ENCODE measurements at regions not wholly inside any gene's neighbourhood (a gene's known extent, or its start where the extent isn't known, plus 50 kb on each side); places are given as distances from the start of the nearest gene placed in this dataset.

DNA sequence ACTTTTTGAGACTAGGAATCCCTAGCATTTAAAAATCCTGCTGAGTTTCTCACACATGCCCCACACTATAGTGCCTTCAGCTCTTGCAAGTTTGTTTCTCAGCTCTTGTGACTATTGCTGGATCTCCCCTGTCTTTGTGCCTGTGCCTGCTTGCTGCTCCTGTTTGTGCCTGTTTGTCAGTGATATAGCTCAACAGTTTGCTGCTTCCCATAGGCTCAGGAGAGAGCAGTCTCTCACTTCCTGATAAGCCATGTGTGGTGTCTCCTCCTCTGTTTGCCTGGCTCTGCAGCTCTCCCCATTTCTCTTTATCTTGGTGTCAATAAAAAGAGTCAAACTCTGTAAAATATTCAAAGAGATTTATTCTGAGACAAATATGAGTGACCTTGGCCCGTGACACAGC, 259.8 kb upstream of the CLNK start:
- TF ChIP-seq, protein P1, sequence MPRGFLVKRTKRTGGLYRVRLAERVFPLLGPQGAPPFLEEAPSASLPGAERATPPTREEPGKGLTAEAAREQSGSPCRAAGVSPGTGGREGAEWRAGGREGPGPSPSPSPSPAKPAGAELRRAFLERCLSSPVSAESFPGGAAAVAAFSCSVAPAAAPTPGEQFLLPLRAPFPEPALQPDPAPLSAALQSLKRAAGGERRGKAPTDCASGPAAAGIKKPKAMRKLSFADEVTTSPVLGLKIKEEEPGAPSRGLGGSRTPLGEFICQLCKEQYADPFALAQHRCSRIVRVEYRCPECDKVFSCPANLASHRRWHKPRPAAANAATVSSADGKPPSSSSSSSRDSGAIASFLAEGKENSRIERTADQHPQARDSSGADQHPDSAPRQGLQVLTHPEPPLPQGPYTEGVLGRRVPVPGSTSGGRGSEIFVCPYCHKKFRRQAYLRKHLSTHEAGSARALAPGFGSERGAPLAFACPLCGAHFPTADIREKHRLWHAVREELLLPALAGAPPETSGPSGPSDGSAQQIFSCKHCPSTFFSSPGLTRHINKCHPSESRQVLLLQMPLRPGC (tag by site-specific recombination; IDR thresholded peaks at IDR 0.05), result no peak
- TF ChIP-seq ZFHX2 (tag by site-specific recombination; conservative IDR thresholded peaks at IDR 0.05) (no peak), ZBTB1 (tag by site-specific recombination; IDR thresholded peaks at IDR 0.05) (no peak), ZNF660 (tag by site-specific recombination; IDR thresholded peaks at IDR 0.05) (no peak), ZNF623 (tag by site-specific recombination; IDR thresholded peaks at IDR 0.05) (no peak), ZNF529 (tag by site-specific recombination; IDR thresholded peaks at IDR 0.05; ENCODE audit: insufficient replicate concordance) (no peak), BCL11B (tag by site-specific recombination; IDR thresholded peaks at IDR 0.05; ENCODE audit: low read depth) (no peak)
- TF ChIP-seq, protein P2, sequence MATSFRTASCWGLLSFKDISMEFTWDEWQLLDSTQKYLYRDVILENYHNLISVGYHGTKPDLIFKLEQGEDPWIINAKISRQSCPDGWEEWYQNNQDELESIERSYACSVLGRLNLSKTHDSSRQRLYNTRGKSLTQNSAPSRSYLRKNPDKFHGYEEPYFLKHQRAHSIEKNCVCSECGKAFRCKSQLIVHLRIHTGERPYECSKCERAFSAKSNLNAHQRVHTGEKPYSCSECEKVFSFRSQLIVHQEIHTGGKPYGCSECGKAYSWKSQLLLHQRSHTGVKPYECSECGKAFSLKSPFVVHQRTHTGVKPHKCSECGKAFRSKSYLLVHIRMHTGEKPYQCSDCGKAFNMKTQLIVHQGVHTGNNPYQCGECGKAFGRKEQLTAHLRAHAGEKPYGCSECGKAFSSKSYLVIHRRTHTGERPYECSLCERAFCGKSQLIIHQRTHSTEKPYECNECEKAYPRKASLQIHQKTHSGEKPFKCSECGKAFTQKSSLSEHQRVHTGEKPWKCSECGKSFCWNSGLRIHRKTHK (tag by site-specific recombination; IDR thresholded peaks at IDR 0.05), result no peak
- TF ChIP-seq, protein P3, sequence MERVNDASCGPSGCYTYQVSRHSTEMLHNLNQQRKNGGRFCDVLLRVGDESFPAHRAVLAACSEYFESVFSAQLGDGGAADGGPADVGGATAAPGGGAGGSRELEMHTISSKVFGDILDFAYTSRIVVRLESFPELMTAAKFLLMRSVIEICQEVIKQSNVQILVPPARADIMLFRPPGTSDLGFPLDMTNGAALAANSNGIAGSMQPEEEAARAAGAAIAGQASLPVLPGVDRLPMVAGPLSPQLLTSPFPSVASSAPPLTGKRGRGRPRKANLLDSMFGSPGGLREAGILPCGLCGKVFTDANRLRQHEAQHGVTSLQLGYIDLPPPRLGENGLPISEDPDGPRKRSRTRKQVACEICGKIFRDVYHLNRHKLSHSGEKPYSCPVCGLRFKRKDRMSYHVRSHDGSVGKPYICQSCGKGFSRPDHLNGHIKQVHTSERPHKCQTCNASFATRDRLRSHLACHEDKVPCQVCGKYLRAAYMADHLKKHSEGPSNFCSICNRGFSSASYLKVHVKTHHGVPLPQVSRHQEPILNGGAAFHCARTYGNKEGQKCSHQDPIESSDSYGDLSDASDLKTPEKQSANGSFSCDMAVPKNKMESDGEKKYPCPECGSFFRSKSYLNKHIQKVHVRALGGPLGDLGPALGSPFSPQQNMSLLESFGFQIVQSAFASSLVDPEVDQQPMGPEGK (tag by site-specific recombination; IDR thresholded peaks at IDR 0.05), result no peak
- Histone ChIP-seq H3K27ac (ENCODE audit: extremely low read depth, low read depth, low read length) (no peak overlapping the region), H3K9me3 (ENCODE audit: control insufficient read depth, insufficient read depth, low read depth, low read length) (no peaks in the 10 kb centered on the region), H3K36me3 (ENCODE audit: control insufficient read depth in 2 of 2, insufficient read depth in 1 of 2, low read length in 2 of 2) (no peaks in the 10 kb centered on the region), H3K4me1 (ENCODE audit: control insufficient read depth, insufficient read depth, low read length) (no peaks in the 10 kb centered on the region), H3K4me3 (ENCODE audit: low read depth, low read length) (no peak overlapping the region)
- CTCF ChIA-PET, result no interaction called here
- POLR2A ChIA-PET, result no interaction called here

DNA sequence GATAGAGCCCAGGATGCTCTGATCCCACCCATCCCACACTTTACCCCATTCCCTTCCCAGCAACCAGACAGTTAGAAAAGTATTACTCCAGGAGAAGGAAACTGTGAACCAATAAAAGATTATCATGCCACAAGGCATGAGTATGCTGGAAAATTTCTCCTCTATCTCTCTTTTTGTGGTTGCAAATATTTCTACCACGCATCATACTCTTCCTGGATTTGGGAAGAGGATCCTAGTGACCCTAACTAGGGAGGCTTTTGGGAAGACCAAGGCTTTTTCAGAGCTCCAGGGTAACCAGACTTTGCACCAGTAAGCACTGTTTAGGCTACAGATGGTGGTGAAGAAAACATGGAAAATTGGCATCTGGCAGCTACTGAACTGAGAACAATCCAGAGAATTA, 257.6 kb upstream of the CLNK start:
- no peaks in the 10 kb centered on the region for H3K4me1 ChIP-seq (ENCODE audit: control insufficient read depth, insufficient read depth, low read length)
- TF ChIP-seq ZNF302 (tag by site-specific recombination; IDR thresholded peaks at IDR 0.05; ENCODE audit: low read depth) (no peak), SETDB1 (IDR thresholded peaks at IDR 0.05; ENCODE audit: insufficient read length, low read length) (no peak), ZNF221 (tag by site-specific recombination; IDR thresholded peaks at IDR 0.05; ENCODE audit: borderline replicate concordance) (no peak), ZNF560 (tag by site-specific recombination; IDR thresholded peaks at IDR 0.05; ENCODE audit: borderline replicate concordance) (no peak), ZSCAN23 (tag by site-specific recombination; IDR thresholded peaks at IDR 0.05) (no peak), SCRT1 (tag by site-specific recombination; IDR thresholded peaks at IDR 0.05; ENCODE audit: borderline replicate concordance) (no peak), ZNF830 (tag by site-specific recombination; IDR thresholded peaks at IDR 0.05; ENCODE audit: low read depth) (no peak), ZNF23 (tag by site-specific recombination; IDR thresholded peaks at IDR 0.05; ENCODE audit: borderline replicate concordance) (no peak), MYNN (tag by site-specific recombination; IDR thresholded peaks at IDR 0.05; ENCODE audit: borderline replicate concordance) (no peak), ZNF654 (tag by site-specific recombination; IDR thresholded peaks at IDR 0.05; ENCODE audit: low read depth) (no peak), SP3 (tag by site-specific recombination; IDR thresholded peaks at IDR 0.05) (no peak), ZNF433 (tag by site-specific recombination; IDR thresholded peaks at IDR 0.05; ENCODE audit: low read depth) (no peak), PRDM1 (tag by site-specific recombination; IDR thresholded peaks at IDR 0.05) (no peak), ZNF133 (tag by site-specific recombination; IDR thresholded peaks at IDR 0.05) (no peak), ZNF837 (tag by site-specific recombination; IDR thresholded peaks at IDR 0.05) (no peak)
- TF ChIP-seq, protein P4, sequence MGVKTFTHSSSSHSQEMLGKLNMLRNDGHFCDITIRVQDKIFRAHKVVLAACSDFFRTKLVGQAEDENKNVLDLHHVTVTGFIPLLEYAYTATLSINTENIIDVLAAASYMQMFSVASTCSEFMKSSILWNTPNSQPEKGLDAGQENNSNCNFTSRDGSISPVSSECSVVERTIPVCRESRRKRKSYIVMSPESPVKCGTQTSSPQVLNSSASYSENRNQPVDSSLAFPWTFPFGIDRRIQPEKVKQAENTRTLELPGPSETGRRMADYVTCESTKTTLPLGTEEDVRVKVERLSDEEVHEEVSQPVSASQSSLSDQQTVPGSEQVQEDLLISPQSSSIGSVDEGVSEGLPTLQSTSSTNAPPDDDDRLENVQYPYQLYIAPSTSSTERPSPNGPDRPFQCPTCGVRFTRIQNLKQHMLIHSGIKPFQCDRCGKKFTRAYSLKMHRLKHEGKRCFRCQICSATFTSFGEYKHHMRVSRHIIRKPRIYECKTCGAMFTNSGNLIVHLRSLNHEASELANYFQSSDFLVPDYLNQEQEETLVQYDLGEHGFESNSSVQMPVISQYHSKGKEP (tag by site-specific recombination; IDR thresholded peaks at IDR 0.05), result no peak
- TF ChIP-seq, protein P1 (tag by site-specific recombination; IDR thresholded peaks at IDR 0.05), result no peak
- POLR2A ChIA-PET, result no interaction called here
- CTCF ChIA-PET, result no interaction called here
- no peak overlapping the region for H3K4me3 ChIP-seq (ENCODE audit: low read depth, low read length)
- no peaks in the 10 kb centered on the region for H3K36me3 ChIP-seq (ENCODE audit: control insufficient read depth in 2 of 2, insufficient read depth in 1 of 2, low read length in 2 of 2)
- no peak overlapping the region for H3K27ac ChIP-seq (ENCODE audit: extremely low read depth, low read depth, low read length)
- no peaks in the 10 kb centered on the region for H3K9me3 ChIP-seq (ENCODE audit: control insufficient read depth, insufficient read depth, low read depth, low read length)
